ENCODE measurements at regions not wholly inside any gene's neighbourhood (a gene's known extent, or its start where the extent isn't known, plus 50 kb on each side); places are given as distances from the start of the nearest gene placed in this dataset.

DNA sequence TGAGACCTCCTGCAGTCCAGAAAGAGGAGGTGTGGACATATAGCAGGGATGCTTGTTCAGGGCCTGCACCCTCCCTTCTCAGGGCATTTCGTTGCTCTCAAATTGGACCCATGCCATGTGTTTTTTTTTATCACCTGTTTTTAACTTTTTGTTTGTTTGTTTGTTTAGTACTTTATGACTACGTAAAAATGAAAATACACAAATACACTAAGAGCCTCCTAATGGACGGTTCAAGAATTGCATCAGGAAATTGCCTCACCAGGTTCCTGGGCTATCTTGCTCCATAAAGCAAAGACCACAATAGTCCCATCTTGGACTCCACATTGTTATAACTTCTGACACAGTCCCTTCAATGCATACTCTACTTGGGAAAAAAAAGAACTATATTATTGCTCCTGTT lies 1685.9 kb upstream of the TENM3 start:
- H3K4me3 Mint-ChIP-seq, result no peak overlapping the region
- Histone ChIP-seq H3K4me3 (ENCODE audit: low read depth, low read length) (no peak overlapping the region), H3K27ac (ENCODE audit: insufficient read depth, low read length, poor library complexity, severe bottlenecking) (no peak overlapping the region), H3K4me1 (ENCODE audit: control insufficient read depth, insufficient read depth, low read length, poor library complexity, severe bottlenecking) (no peaks in the 10 kb centered on the region), H3K36me3 (ENCODE audit: control insufficient read depth, insufficient read depth, low read length) (no peaks in the 10 kb centered on the region), H3K27me3 (ENCODE audit: control insufficient read depth, insufficient read depth, low read length) (no peaks in the 10 kb centered on the region), H3K9me3 (ENCODE audit: control insufficient read depth in 2 of 2, low read length in 2 of 2) (peaks cover 0 to 1% of the 10 kb centered on the region in 2 experiments)
- H3K36me3 Mint-ChIP-seq, result no peaks in the 10 kb centered on the region
- ATAC-seq (ENCODE audit: low read depth in 2 of 2), result no peak
- H3K27me3 Mint-ChIP-seq, result no peaks in the 10 kb centered on the region
- H3K27ac Mint-ChIP-seq, result no peak overlapping the region
- peaks cover 0 to 10% (median 6%) of the 10 kb centered on the region in 7 donors for H3K9me3 Mint-ChIP-seq
- no peak for DNase-seq
- no peaks in the 10 kb centered on the region for H3K4me1 Mint-ChIP-seq

DNA sequence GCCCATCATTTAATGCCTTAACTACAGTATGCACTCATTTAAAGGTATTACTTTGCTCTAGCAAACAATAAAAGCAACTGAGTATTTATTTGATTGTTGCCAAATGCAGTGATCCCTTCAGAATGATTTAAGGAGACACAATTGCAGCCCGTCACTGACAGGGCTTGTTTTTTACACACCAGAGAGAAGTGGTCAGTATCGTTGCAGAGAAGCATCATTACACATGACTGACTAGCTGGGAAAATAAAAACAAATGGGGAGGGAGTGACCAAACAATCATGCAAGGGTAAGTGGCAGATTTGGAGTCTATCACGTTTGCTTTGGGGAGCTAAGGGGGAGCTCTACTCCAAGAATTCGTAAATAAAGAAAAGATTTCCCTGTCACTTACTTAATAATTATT lies 1685.3 kb upstream of the TENM3 start:
- Histone ChIP-seq H3K9me3 (ENCODE audit: control insufficient read depth in 2 of 2, low read length in 2 of 2) (peaks cover 0 to 1% of the 10 kb centered on the region in 2 experiments), H3K4me1 (ENCODE audit: control insufficient read depth, insufficient read depth, low read length, poor library complexity, severe bottlenecking) (no peaks in the 10 kb centered on the region), H3K4me3 (ENCODE audit: low read depth, low read length) (no peak overlapping the region), H3K36me3 (ENCODE audit: control insufficient read depth, insufficient read depth, low read length) (no peaks in the 10 kb centered on the region), H3K27ac (ENCODE audit: insufficient read depth, low read length, poor library complexity, severe bottlenecking) (no peak overlapping the region), H3K27me3 (ENCODE audit: control insufficient read depth, insufficient read depth, low read length) (no peaks in the 10 kb centered on the region)
- Mint-ChIP-seq H3K9me3 (peaks cover 0 to 11% (median 6%) of the 10 kb centered on the region in 7 donors), H3K4me3 (no peak overlapping the region), H3K27me3 (no peaks in the 10 kb centered on the region), H3K27ac (no peak overlapping the region), H3K4me1 (no peaks in the 10 kb centered on the region), H3K36me3 (no peaks in the 10 kb centered on the region)
- no peak for ATAC-seq (ENCODE audit: low read depth in 2 of 2)
- DNase-seq, result no peak

DNA sequence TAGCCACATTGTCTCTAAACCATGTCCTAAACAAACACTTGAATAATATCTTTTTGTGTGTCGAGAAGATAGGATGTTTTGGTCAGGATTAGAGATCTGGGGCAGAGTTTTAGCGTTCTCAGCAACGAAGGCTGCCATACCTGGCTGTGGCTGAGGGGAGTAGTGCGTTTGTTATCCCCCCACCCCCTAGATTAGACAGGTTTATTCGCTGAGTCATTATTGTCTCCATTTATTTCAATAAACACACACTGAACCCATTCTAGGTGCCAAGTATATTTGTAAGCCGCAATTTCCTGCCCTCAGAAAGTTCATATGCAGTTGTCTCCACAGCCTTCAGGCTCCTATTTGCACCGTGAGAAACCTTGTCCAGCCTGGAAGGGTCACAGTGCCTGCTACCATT lies 1684.8 kb upstream of the TENM3 start:
- DNase-seq, result no peak
- no peaks in the 10 kb centered on the region for H3K4me1 ChIP-seq (ENCODE audit: control insufficient read depth, insufficient read depth, low read length, poor library complexity, severe bottlenecking)
- H3K4me1 Mint-ChIP-seq, result no peaks in the 10 kb centered on the region
- H3K4me3 ChIP-seq (ENCODE audit: low read depth, low read length), result no peak overlapping the region
- no peaks in the 10 kb centered on the region for H3K36me3 Mint-ChIP-seq
- H3K27ac ChIP-seq (ENCODE audit: insufficient read depth, low read length, poor library complexity, severe bottlenecking), result no peak overlapping the region
- no peak for ATAC-seq (ENCODE audit: low read depth in 2 of 2)
- H3K9me3 ChIP-seq (ENCODE audit: control insufficient read depth in 2 of 2, low read length in 2 of 2), result peaks cover 0 to 1% of the 10 kb centered on the region in 2 experiments
- H3K27ac Mint-ChIP-seq, result no peak overlapping the region
- H3K27me3 ChIP-seq (ENCODE audit: control insufficient read depth, insufficient read depth, low read length), result no peaks in the 10 kb centered on the region
- no peaks in the 10 kb centered on the region for H3K36me3 ChIP-seq (ENCODE audit: control insufficient read depth, insufficient read depth, low read length)
- peaks cover 0 to 13% (median 6%) of the 10 kb centered on the region in 7 donors for H3K9me3 Mint-ChIP-seq
- no peaks in the 10 kb centered on the region for H3K27me3 Mint-ChIP-seq
- H3K4me3 Mint-ChIP-seq, result no peak overlapping the region

DNA sequence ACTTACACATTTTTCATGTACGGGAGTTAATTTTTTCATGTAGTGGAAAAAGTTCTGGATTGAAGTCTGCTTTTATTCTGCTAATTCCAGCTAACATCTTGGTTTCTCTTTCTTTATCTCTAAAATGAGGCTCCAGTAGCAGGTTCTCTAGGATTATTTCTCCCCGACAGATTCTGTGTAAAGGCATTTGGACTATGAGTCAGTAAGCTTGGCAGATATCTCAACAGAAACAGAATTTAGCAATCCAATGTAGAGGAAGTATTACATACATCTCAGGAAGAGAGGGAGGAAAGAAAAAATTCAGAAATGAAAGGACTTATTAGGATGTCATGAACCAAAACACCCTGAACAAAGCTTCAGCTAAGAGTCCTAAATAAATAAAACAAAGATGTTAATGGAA lies 1682.3 kb upstream of the TENM3 start:
- no peak for DNase-seq
- H3K27ac Mint-ChIP-seq, result no peak overlapping the region
- Histone ChIP-seq H3K36me3 (ENCODE audit: control insufficient read depth, insufficient read depth, low read length) (no peaks in the 10 kb centered on the region), H3K27me3 (ENCODE audit: control insufficient read depth, insufficient read depth, low read length) (no peaks in the 10 kb centered on the region), H3K4me1 (ENCODE audit: control insufficient read depth, insufficient read depth, low read length, poor library complexity, severe bottlenecking) (no peaks in the 10 kb centered on the region), H3K27ac (ENCODE audit: insufficient read depth, low read length, poor library complexity, severe bottlenecking) (no peak overlapping the region), H3K9me3 (ENCODE audit: control insufficient read depth in 2 of 2, low read length in 2 of 2) (no peaks in the 10 kb centered on the region), H3K4me3 (ENCODE audit: low read depth, low read length) (no peak overlapping the region)
- H3K27me3 Mint-ChIP-seq, result no peaks in the 10 kb centered on the region
- peaks cover 0 to 13% (median 5%) of the 10 kb centered on the region in 7 donors for H3K9me3 Mint-ChIP-seq
- no peak for ATAC-seq (ENCODE audit: low read depth in 2 of 2)
- no peaks in the 10 kb centered on the region for H3K36me3 Mint-ChIP-seq
- no peak overlapping the region for H3K4me3 Mint-ChIP-seq
- no peaks in the 10 kb centered on the region for H3K4me1 Mint-ChIP-seq

DNA sequence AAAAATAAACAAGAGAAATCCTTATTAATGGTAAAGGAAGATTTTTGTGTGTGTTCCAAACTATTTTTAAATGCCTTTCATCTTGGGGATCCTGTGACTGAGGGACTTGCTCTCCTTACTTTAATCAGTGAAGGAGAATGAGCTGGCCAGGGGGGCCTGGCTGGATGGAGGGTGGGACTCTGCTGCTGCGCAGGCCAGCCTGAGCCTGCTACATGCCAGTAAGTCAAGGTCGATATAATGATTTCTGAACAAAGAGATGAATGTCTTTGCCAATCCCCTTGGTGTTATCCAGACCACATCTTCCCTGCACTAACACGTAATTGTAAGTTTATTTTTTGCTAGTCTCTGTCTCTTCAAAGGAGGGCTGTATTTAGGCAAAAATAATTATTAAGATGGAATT lies 1679.2 kb upstream of the TENM3 start:
- H3K4me1 Mint-ChIP-seq, result no peaks in the 10 kb centered on the region
- no peak overlapping the region for H3K27ac ChIP-seq (ENCODE audit: insufficient read depth, low read length, poor library complexity, severe bottlenecking)
- H3K27me3 ChIP-seq (ENCODE audit: control insufficient read depth, insufficient read depth, low read length), result no peaks in the 10 kb centered on the region
- no peaks in the 10 kb centered on the region for H3K4me1 ChIP-seq (ENCODE audit: control insufficient read depth, insufficient read depth, low read length, poor library complexity, severe bottlenecking)
- H3K4me3 ChIP-seq (ENCODE audit: low read depth, low read length), result no peak overlapping the region
- H3K9me3 Mint-ChIP-seq, result peaks cover 0 to 8% (median 3%) of the 10 kb centered on the region in 7 donors
- no peaks in the 10 kb centered on the region for H3K36me3 ChIP-seq (ENCODE audit: control insufficient read depth, insufficient read depth, low read length)
- no peaks in the 10 kb centered on the region for H3K9me3 ChIP-seq (ENCODE audit: control insufficient read depth in 2 of 2, low read length in 2 of 2)
- ATAC-seq (ENCODE audit: low read depth in 2 of 2) (no peak), DNase-seq (no peak)
- H3K4me3 Mint-ChIP-seq, result no peak overlapping the region
- H3K27me3 Mint-ChIP-seq, result no peaks in the 10 kb centered on the region
- no peak overlapping the region for H3K27ac Mint-ChIP-seq
- H3K36me3 Mint-ChIP-seq, result no peaks in the 10 kb centered on the region

DNA sequence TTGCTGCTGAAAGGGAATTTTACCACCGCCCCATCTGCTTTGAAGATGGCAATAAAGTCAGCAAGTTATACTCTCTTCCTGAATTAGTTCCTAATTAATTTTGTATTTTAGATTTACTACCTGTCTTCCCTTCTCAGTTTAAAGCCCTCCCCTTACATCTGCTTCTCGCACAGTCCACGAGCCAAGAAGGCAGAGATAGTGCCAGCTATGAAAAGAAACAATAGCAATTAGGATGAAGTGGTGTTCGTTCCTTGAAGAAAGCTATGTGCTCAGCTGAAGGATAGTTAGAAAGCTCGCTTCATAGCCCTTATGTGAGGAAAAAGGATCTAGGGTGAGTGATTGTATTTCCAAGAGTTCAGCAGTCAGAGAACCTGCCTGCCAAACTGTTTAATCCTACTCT lies 1678.8 kb upstream of the TENM3 start:
- Histone ChIP-seq H3K4me1 (ENCODE audit: control insufficient read depth, insufficient read depth, low read length, poor library complexity, severe bottlenecking) (no peaks in the 10 kb centered on the region), H3K36me3 (ENCODE audit: control insufficient read depth, insufficient read depth, low read length) (no peaks in the 10 kb centered on the region), H3K27ac (ENCODE audit: insufficient read depth, low read length, poor library complexity, severe bottlenecking) (no peak overlapping the region), H3K27me3 (ENCODE audit: control insufficient read depth, insufficient read depth, low read length) (no peaks in the 10 kb centered on the region), H3K4me3 (ENCODE audit: low read depth, low read length) (no peak overlapping the region), H3K9me3 (ENCODE audit: control insufficient read depth in 2 of 2, low read length in 2 of 2) (no peaks in the 10 kb centered on the region)
- ATAC-seq (ENCODE audit: low read depth in 2 of 2) (no peak), DNase-seq (no peak)
- Mint-ChIP-seq H3K4me3 (no peak overlapping the region), H3K27me3 (no peaks in the 10 kb centered on the region), H3K36me3 (no peaks in the 10 kb centered on the region), H3K27ac (no peak overlapping the region), H3K4me1 (no peaks in the 10 kb centered on the region), H3K9me3 (peaks cover 0 to 8% (median 3%) of the 10 kb centered on the region in 7 donors)

DNA sequence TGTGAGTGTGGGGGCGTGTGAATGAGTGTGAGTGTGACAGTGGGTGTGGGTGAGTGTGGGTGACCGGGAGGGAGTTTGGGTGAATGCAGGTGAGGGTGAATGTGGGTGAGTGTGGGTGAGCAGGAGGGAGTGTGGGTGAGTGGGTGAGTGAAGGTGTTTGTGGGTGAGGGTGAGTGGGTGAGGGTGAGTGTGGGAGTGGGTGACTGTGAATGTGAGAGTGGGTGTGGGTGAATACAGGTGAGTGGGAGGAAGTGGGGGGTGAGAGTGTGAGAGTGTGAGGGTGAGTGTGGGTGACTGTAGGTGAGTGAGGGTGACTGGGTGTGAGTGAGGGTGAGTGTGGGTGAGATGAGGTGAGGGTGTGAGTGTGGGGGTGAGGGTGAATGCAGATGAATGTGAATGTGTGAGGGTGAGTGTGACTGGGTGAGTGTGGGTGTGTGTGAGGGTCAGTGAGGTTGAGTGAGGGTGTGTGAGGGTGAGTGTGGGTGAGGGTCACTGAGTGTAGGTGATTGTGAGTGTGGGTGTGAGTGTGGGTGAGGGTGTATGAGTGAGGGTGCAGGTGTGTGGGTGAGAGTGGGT lies 1677.3 kb upstream of the TENM3 start:
- Mint-ChIP-seq H3K4me1 (no peaks in the 10 kb centered on the region), H3K9me3 (peaks cover 0 to 11% (median 7%) of the 10 kb centered on the region in 7 donors), H3K27ac (no peak overlapping the region), H3K27me3 (no peaks in the 10 kb centered on the region), H3K36me3 (no peaks in the 10 kb centered on the region), H3K4me3 (no peak overlapping the region)
- no peak overlapping the region for H3K27ac ChIP-seq (ENCODE audit: insufficient read depth, low read length, poor library complexity, severe bottlenecking)
- ATAC-seq (ENCODE audit: low read depth in 2 of 2) (no peak), DNase-seq (no peak)
- no peak overlapping the region for H3K4me3 ChIP-seq (ENCODE audit: low read depth, low read length)
- H3K27me3 ChIP-seq (ENCODE audit: control insufficient read depth, insufficient read depth, low read length), result no peaks in the 10 kb centered on the region
- H3K36me3 ChIP-seq (ENCODE audit: control insufficient read depth, insufficient read depth, low read length), result no peaks in the 10 kb centered on the region
- H3K4me1 ChIP-seq (ENCODE audit: control insufficient read depth, insufficient read depth, low read length, poor library complexity, severe bottlenecking), result no peaks in the 10 kb centered on the region
- H3K9me3 ChIP-seq (ENCODE audit: control insufficient read depth in 2 of 2, low read length in 2 of 2), result no peaks in the 10 kb centered on the region

DNA sequence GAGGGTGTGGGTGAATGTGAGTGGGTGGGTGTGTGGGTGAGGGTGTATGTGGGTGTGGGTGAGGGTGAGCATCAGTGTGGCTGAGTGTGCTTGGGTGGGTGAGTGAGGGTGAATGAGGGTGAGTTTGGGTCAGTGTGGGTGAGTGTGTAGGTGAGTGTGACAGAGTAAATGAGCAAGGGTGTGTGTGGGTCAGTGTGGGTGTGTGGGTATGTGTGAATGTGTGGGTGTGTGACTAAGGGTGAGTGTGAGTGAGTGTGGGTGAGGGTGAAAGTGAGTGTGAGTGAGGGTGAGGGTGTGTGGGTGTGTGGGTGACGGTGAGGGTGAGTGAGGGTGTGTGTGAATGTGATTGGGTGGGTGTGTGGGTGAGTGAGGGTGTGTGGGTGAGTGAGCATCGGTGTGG lies 1676.7 kb upstream of the TENM3 start:
- ATAC-seq (ENCODE audit: low read depth in 2 of 2), result no peak

More for the DNA sequence above, 1676.7 kb upstream of the TENM3 start:
- H3K4me3 ChIP-seq (ENCODE audit: low read depth, low read length), result no peak overlapping the region
- no peak overlapping the region for H3K27ac ChIP-seq (ENCODE audit: insufficient read depth, low read length, poor library complexity, severe bottlenecking)
- no peaks in the 10 kb centered on the region for H3K4me1 Mint-ChIP-seq
- no peaks in the 10 kb centered on the region for H3K4me1 ChIP-seq (ENCODE audit: control insufficient read depth, insufficient read depth, low read length, poor library complexity, severe bottlenecking)
- peaks cover 0 to 13% (median 8%) of the 10 kb centered on the region in 7 donors for H3K9me3 Mint-ChIP-seq
- no peaks in the 10 kb centered on the region for H3K27me3 Mint-ChIP-seq
- H3K4me3 Mint-ChIP-seq, result no peak overlapping the region
- H3K9me3 ChIP-seq (ENCODE audit: control insufficient read depth in 2 of 2, low read length in 2 of 2), result no peaks in the 10 kb centered on the region
- no peaks in the 10 kb centered on the region for H3K27me3 ChIP-seq (ENCODE audit: control insufficient read depth, insufficient read depth, low read length)
- no peak for DNase-seq
- no peaks in the 10 kb centered on the region for H3K36me3 ChIP-seq (ENCODE audit: control insufficient read depth, insufficient read depth, low read length)
- H3K27ac Mint-ChIP-seq, result no peak overlapping the region
- H3K36me3 Mint-ChIP-seq, result no peaks in the 10 kb centered on the region
